Astrocyte (in vitro differentiated cells and primary cell): ENCODE measurements at regions not wholly inside any gene's neighbourhood (a gene's known extent, or its start where the extent isn't known, plus 50 kb on each side); places are given as distances from the start of the nearest gene placed in this dataset.

Source experiments
- DNase-seq: peaks from one replicate; pipeline ENCODE4 v3.0.0-alpha.2; 2010; ENCODE audit warnings: low read depth
- FAIRE-seq: peaks from 2 replicates; lab custom pipeline; 2011; peaks lifted over from hg19 to GRCh38; lab: Jason Lieb, UNC
- H2AFZ ChIP-seq: 2 replicates; pipeline ENCODE4 v1.6.0; 2012; ENCODE audit warnings: low read depth, low read length, inconsistent platforms
- H3K27ac ChIP-seq: 2 replicates; pipeline ENCODE4 v1.5.1; 2011; ENCODE audit warnings: low read depth, low read length, inconsistent platforms
- H3K27me3 ChIP-seq: 2 replicates; pipeline ENCODE4 v1.6.0; 2011; ENCODE audit warnings: low read length, inconsistent platforms; ENCODE audit not compliant: insufficient read depth
- H3K36me3 ChIP-seq: 2 replicates; pipeline ENCODE4 v1.5.1; 2011; ENCODE audit warnings: low read length, inconsistent platforms; ENCODE audit not compliant: insufficient read depth
- H3K4me1 ChIP-seq: 2 replicates; pipeline ENCODE4 v1.5.1; 2011; ENCODE audit warnings: low read length, inconsistent platforms; ENCODE audit not compliant: insufficient read depth
- H3K4me2 ChIP-seq: 2 replicates; pipeline ENCODE4 v1.6.0; 2012; ENCODE audit warnings: low read length, inconsistent platforms
- H3K4me3 ChIP-seq: 2 replicates; pipeline ENCODE4 v1.5.1; 2011; ENCODE audit warnings: low read depth, mild to moderate bottlenecking, low read length, inconsistent platforms; ENCODE audit not compliant: insufficient read depth
- H3K79me2 ChIP-seq: 2 replicates; pipeline ENCODE4 v1.6.0; 2012; ENCODE audit warnings: mild to moderate bottlenecking, low read length, inconsistent platforms; ENCODE audit not compliant: insufficient read depth
- H3K9ac ChIP-seq: 2 replicates; pipeline ENCODE4 v1.6.0; 2012; ENCODE audit warnings: mild to moderate bottlenecking, low read length, inconsistent platforms
- H3K9me3 ChIP-seq: 2 replicates; pipeline ENCODE4 v1.5.1; 2012; ENCODE audit warnings: low read depth, mild to moderate bottlenecking, low read length, inconsistent platforms; ENCODE audit not compliant: insufficient read depth
- H4K20me1 ChIP-seq: 2 replicates; pipeline ENCODE4 v1.6.0; 2012; ENCODE audit warnings: low read length, inconsistent platforms; ENCODE audit not compliant: insufficient read depth
- H3K27ac Mint-ChIP-seq: one replicate; pipeline ENCODE4 v1.8.0; 2021; ENCODE audit warnings: mild to moderate bottlenecking, mixed read lengths; ENCODE audit not compliant: unreplicated experiment
- H3K27me3 Mint-ChIP-seq: one replicate; pipeline ENCODE4 v1.8.0; 2021; ENCODE audit warnings: low read depth, mixed read lengths; ENCODE audit not compliant: unreplicated experiment
- H3K36me3 Mint-ChIP-seq: one replicate; pipeline ENCODE4 v1.8.0; 2021; ENCODE audit warnings: low read depth, mixed read lengths; ENCODE audit not compliant: unreplicated experiment
- H3K4me1 Mint-ChIP-seq: one replicate; pipeline ENCODE4 v1.8.0; 2021; ENCODE audit warnings: low read depth, mixed read lengths; ENCODE audit not compliant: unreplicated experiment
- H3K4me3 Mint-ChIP-seq: one replicate; pipeline ENCODE4 v1.8.0; 2021; ENCODE audit warnings: mild to moderate bottlenecking, moderate library complexity, mixed read lengths; ENCODE audit not compliant: unreplicated experiment
- H3K9me3 Mint-ChIP-seq: one replicate; pipeline ENCODE4 v1.8.0; 2021; ENCODE audit warnings: mild to moderate bottlenecking, mixed read lengths; ENCODE audit not compliant: unreplicated experiment
- EZH2 ChIP-seq: IDR thresholded peaks from 2 replicates; pipeline ENCODE4 v1.6.1; 2012; ENCODE audit warnings: mild to moderate bottlenecking, low read length, inconsistent platforms; ENCODE audit not compliant: insufficient read depth
- TF ChIP-seq, protein P1 (sequence below): IDR thresholded peaks from 2 replicates; pipeline ENCODE4 v1.5.1; 2011; ENCODE audit warnings: low read depth, mild to moderate bottlenecking, inconsistent platforms, low read length, moderate library complexity; ENCODE audit not compliant: insufficient read depth

DNA sequence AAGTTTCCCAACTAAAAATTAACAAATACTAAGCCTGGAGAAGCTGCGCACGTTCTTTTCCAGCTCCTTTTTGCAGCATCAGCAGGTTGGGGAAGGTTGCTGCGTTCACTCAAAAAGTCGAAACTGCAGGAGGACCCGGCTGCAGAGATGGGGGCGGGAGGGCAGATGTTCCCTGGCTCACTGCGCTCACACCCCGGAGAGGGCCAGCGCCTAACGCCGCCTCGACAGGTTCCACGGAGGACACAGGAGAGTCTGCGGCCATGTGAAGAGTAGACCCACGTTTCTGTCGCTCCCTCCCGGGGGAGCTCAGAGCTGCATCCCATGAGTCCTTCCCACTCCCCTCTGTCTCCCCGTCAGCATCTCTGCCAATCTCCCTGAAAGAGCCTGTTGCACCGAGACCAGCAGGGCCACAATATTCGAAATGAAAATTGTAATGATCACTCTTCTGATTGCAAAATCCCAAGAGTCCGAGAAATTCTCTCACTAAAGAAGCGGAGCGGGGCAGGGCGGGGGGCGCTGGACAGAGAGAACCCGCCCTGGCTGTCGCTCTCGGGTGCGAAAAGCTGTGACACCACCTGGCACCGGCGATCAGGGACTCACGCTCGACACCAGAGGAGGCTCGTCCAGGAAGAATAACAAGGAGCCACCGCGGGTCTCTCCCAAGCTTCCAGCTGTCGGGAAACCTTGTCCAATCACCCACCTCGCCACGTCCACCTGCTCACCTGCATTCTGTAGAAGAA, 131.5 kb upstream of the PFKP start:
- no peak overlapping the region for H3K9ac ChIP-seq
- TF ChIP-seq, protein P1, sequence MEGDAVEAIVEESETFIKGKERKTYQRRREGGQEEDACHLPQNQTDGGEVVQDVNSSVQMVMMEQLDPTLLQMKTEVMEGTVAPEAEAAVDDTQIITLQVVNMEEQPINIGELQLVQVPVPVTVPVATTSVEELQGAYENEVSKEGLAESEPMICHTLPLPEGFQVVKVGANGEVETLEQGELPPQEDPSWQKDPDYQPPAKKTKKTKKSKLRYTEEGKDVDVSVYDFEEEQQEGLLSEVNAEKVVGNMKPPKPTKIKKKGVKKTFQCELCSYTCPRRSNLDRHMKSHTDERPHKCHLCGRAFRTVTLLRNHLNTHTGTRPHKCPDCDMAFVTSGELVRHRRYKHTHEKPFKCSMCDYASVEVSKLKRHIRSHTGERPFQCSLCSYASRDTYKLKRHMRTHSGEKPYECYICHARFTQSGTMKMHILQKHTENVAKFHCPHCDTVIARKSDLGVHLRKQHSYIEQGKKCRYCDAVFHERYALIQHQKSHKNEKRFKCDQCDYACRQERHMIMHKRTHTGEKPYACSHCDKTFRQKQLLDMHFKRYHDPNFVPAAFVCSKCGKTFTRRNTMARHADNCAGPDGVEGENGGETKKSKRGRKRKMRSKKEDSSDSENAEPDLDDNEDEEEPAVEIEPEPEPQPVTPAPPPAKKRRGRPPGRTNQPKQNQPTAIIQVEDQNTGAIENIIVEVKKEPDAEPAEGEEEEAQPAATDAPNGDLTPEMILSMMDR: no peak
- no peak for TF ChIP-seq EZH2
- H3K4me1 ChIP-seq: no peaks in the 10 kb centered on the region
- Mint-ChIP-seq H3K27me3 (peaks cover 27% of the 10 kb centered on the region), H3K27ac (no peak overlapping the region), H3K9me3 (no peaks in the 10 kb centered on the region), H3K36me3 (no peaks in the 10 kb centered on the region), H3K4me3 (no peak overlapping the region), H3K4me1 (peaks cover 6% of the 10 kb centered on the region)
- H3K27me3 ChIP-seq: peaks cover 8% of the 10 kb centered on the region
- DNase-seq (no peak), FAIRE-seq (no peak)
- H4K20me1 ChIP-seq: no peaks in the 10 kb centered on the region
- H3K4me3 ChIP-seq: no peak overlapping the region
- no peak overlapping the region for H2AFZ ChIP-seq
- H3K36me3 ChIP-seq: no peaks in the 10 kb centered on the region
- no peaks in the 10 kb centered on the region for H3K9me3 ChIP-seq
- no peak overlapping the region for H3K27ac ChIP-seq
- H3K4me2 ChIP-seq: no peak overlapping the region
- H3K79me2 ChIP-seq: no peaks in the 10 kb centered on the region

DNA sequence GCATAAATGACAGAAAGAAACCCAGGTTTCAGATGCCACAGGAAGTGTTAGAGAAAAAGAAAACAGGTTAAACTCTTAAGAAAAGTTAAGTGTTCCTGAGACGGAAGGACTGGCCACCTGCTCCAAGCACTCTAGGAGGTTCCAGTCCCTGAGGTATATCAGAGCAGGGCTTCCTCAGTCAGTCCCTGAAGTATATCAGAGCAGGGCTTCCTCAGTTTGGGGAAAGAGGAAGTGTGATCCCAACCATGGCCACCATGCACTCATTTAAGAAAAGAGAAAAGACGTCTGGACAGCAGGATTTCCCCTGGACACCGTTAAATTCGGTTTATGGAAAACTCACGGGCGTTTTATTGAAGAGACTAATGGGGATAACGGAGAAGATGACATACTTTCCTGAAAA, 133.4 kb upstream of the PFKP start:
- H3K27me3 Mint-ChIP-seq: peaks cover 22% of the 10 kb centered on the region
- H3K27ac Mint-ChIP-seq: no peak overlapping the region
- no peak overlapping the region for H3K4me3 Mint-ChIP-seq
- Histone ChIP-seq H4K20me1 (no peaks in the 10 kb centered on the region), H3K4me2 (peak overlapping the region; percentile 9), H3K36me3 (no peaks in the 10 kb centered on the region), H3K9me3 (no peaks in the 10 kb centered on the region), H3K4me1 (peaks cover 2% of the 10 kb centered on the region), H3K27me3 (peaks cover 8% of the 10 kb centered on the region), H3K27ac (no peak overlapping the region), H3K9ac (no peak overlapping the region), H3K79me2 (no peaks in the 10 kb centered on the region), H3K4me3 (no peak overlapping the region), H2AFZ (no peak overlapping the region)
- TF ChIP-seq, protein P1: no peak
- no peak for TF ChIP-seq EZH2
- FAIRE-seq (no peak), DNase-seq (no peak)
- H3K36me3 Mint-ChIP-seq: no peaks in the 10 kb centered on the region
- H3K4me1 Mint-ChIP-seq: peaks cover 6% of the 10 kb centered on the region
- H3K9me3 Mint-ChIP-seq: no peaks in the 10 kb centered on the region

DNA sequence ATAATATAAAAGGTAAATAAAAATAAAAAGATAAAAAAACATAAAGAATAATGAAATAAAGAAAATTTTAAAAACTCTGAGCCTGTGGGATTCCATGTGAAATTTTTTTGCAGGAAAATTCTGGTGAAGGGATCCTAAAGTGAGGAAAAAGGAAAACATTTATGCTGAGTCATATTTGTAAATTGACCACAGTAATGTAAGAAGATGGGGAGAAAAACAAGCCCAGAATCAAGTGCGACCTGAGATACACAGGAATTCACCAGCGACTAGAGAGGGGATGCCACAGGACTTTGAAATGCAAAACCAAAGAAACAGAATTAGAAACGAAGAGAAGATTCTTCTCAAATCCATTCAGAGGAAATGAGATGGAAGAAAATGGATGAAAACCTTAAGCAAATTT, 133.8 kb upstream of the PFKP start:
- Histone ChIP-seq H3K27ac (no peak overlapping the region), H4K20me1 (no peaks in the 10 kb centered on the region), H3K9ac (no peak overlapping the region), H3K27me3 (peaks cover 8% of the 10 kb centered on the region), H3K4me1 (peaks cover 4% of the 10 kb centered on the region), H2AFZ (no peak overlapping the region), H3K79me2 (no peaks in the 10 kb centered on the region), H3K36me3 (no peaks in the 10 kb centered on the region), H3K4me2 (peak overlapping the region; percentile 9), H3K9me3 (no peaks in the 10 kb centered on the region), H3K4me3 (no peak overlapping the region)
- peak; percentile 24 for DNase-seq
- no peak for TF ChIP-seq EZH2
- Mint-ChIP-seq H3K27me3 (peaks cover 24% of the 10 kb centered on the region), H3K36me3 (no peaks in the 10 kb centered on the region), H3K4me1 (peaks cover 6% of the 10 kb centered on the region), H3K27ac (no peak overlapping the region), H3K4me3 (no peak overlapping the region), H3K9me3 (no peaks in the 10 kb centered on the region)
- no peak for FAIRE-seq
